Lung (tissue), 11 donors: ENCODE measurements at regions not wholly inside any gene's neighbourhood (a gene's known extent, or its start where the extent isn't known, plus 50 kb on each side); places are given as distances from the start of the nearest gene placed in this dataset.
A peak's percentile ranks its signal among the peaks of the same experiment; 100 is the strongest.

ENCODE experiments used
- ATAC-seq: fragments of 200-7000 bp; cut with Tn5 transposase; one replicate; pipeline ENCODE4 v1.9.1; 2020; ENCODE audit warnings: moderate number of reproducible peaks; ENCODE audit not compliant: insufficient read depth, low FRiP score
- DNase-seq, 3 donors: peaks; one replicate each; pipeline ENCODE4 v3.0.0-alpha.2; 2013 to 2017
- H3K27ac ChIP-seq, 2 donors: one replicate each; pipeline ENCODE4 v1.5.1; 2013; ENCODE audit warnings: mild to moderate bottlenecking in 2 of 2, moderate library complexity in 2 of 2, control low read depth in 1 of 2, inconsistent platforms in 1 of 2, low read depth in 1 of 2, low read length in 1 of 2
- H3K27me3 ChIP-seq, 3 donors: one replicate each; pipeline ENCODE4 v1.5.1; 2013; ENCODE audit warnings: low read length in 2 of 3; ENCODE audit not compliant: control insufficient read depth in 3 of 3, insufficient read depth in 3 of 3
- H3K36me3 ChIP-seq, 4 donors: one replicate each; pipeline ENCODE4 v1.5.1; 2013; ENCODE audit warnings: low read length in 4 of 4, mild to moderate bottlenecking in 1 of 4, moderate library complexity in 1 of 4; ENCODE audit not compliant: control insufficient read depth in 4 of 4, insufficient read depth in 4 of 4
- H3K4me1 ChIP-seq, 5 donors: one replicate each; pipeline ENCODE4 v1.5.1; 2013; ENCODE audit warnings: low read length in 5 of 5, mild to moderate bottlenecking in 2 of 5, moderate library complexity in 1 of 5; ENCODE audit not compliant: control insufficient read depth in 5 of 5, insufficient read depth in 5 of 5
- H3K4me3 ChIP-seq: one replicate; pipeline ENCODE4 v1.5.1; 2013; ENCODE audit warnings: mild to moderate bottlenecking, control low read depth, moderate library complexity
- H3K9ac ChIP-seq, 2 donors: one replicate each; pipeline ENCODE4 v1.5.1; 2013; ENCODE audit warnings: low read length in 2 of 2, control low read depth in 1 of 2; ENCODE audit not compliant: insufficient read depth in 1 of 2
- H3K9me3 ChIP-seq, 4 donors: one replicate each; pipeline ENCODE4 v1.5.1; 2013; ENCODE audit warnings: low read length in 3 of 4, mild to moderate bottlenecking in 1 of 4, moderate library complexity in 1 of 4; ENCODE audit not compliant: control insufficient read depth in 4 of 4, insufficient read depth in 3 of 4
- CTCF ChIP-seq: IDR thresholded peaks from 2 replicates; pipeline ENCODE4 v1.5.1; 2012; ENCODE audit warnings: mild to moderate bottlenecking; ENCODE audit errors: control extremely low read depth, extremely low read depth
- WGBS, 2 donors: extraction: QIAGEN DNeasy Blood & Tissue Kit; methylation state at CpG; one replicate each; pipeline ENCODE4 v1.1.7; 2013; 5-methylcytosine and 5-hydroxymethylcytosine counted together
- donor health status: control.
- donor health status: control.
- donor health status: Bipolar disorder and iron deficiency.
- donor health status: healthy.
- donor health status: DM: yes; HTN: yes; CAD: no.

- Histone ChIP-seq H3K4me1 (peaks cover 0 to 1% (median 0%) of the 10 kb centered on the region in 5 donors), H3K4me3 (no peak overlapping the region), H3K9me3 (peaks cover 0 to 1% (median 0%) of the 10 kb centered on the region in 4 donors), H3K9ac (no peak overlapping the region), H3K27me3 (no peaks in the 10 kb centered on the region), H3K36me3 (no peaks in the 10 kb centered on the region), H3K27ac (no peak overlapping the region)
- no peak for TF ChIP-seq CTCF
- no peak for ATAC-seq
- peak; percentile 52 to 62 (median 55) for DNase-seq
- WGBS, 2 donors = 38 to 40% methylated on average over 2 of the region's 2 CpGs
Observed at GRCh38 chr5:152072091-152072490, 147.4 kb upstream of the GLRA1 start.

- Histone ChIP-seq H3K4me3 (no peak overlapping the region), H3K4me1 (peaks cover 0 to 1% (median 0%) of the 10 kb centered on the region in 5 donors), H3K9me3 (no peaks in the 10 kb centered on the region), H3K27me3 (no peaks in the 10 kb centered on the region), H3K9ac (no peak overlapping the region), H3K27ac (no peak overlapping the region), H3K36me3 (no peaks in the 10 kb centered on the region)
- ATAC-seq (no peak), DNase-seq (no peak)
- no peak for TF ChIP-seq CTCF
- WGBS, 2 donors = 86 to 88% methylated on average over 2 of the region's 2 CpGs
Observed at GRCh38 chr5:152070591-152070990, 145.9 kb upstream of the GLRA1 start.

GRCh38 chr5:152066784-152067183 is 142.1 kb upstream of the GLRA1 start:
- WGBS, 2 donors = 80% methylated on average over 3 of the region's 3 CpGs
- ATAC-seq (no peak), DNase-seq (no peak)
- H3K4me3 ChIP-seq = no peak overlapping the region
- no peaks in the 10 kb centered on the region for H3K9me3 ChIP-seq
- H3K27ac ChIP-seq = no peak overlapping the region
- no peaks in the 10 kb centered on the region for H3K27me3 ChIP-seq
- no peak for TF ChIP-seq CTCF
- no peak overlapping the region for H3K9ac ChIP-seq
- H3K4me1 ChIP-seq = no peaks in the 10 kb centered on the region
- no peaks in the 10 kb centered on the region for H3K36me3 ChIP-seq

GRCh38 chr5:152063004-152063403 is 138.4 kb upstream of the GLRA1 start:
- WGBS, 2 donors = 91 to 96% methylated on average over 1 of the region's 1 CpG
- H3K36me3 ChIP-seq = no peaks in the 10 kb centered on the region

More at GRCh38 chr5:152063004-152063403, 138.4 kb upstream of the GLRA1 start:
- Histone ChIP-seq H3K9me3 (peaks cover 0 to 2% (median 0%) of the 10 kb centered on the region in 4 donors), H3K9ac (no peak overlapping the region), H3K27ac (no peak overlapping the region), H3K27me3 (no peaks in the 10 kb centered on the region), H3K4me1 (no peaks in the 10 kb centered on the region), H3K4me3 (no peak overlapping the region)
- ATAC-seq = no peak
- TF ChIP-seq CTCF = no peak
- DNase-seq = no peak
